H1 (cell line): ENCODE measurements at regions not wholly inside any gene's neighbourhood (a gene's known extent, or its start where the extent isn't known, plus 50 kb on each side); places are given as distances from the start of the nearest gene placed in this dataset.

ENCODE experiments used
- CTCF ChIA-PET: fragments of 300-600 bp; sonication (Branson Sonifier 250); formaldehyde crosslinking; loops from one replicate; lab custom pipeline; 2021; ENCODE audit not compliant: partially characterized antibody; lab: Charles Lee
- POLR2A ChIA-PET: fragments of 300-600 bp; sonication (Branson Sonifier 250); formaldehyde crosslinking; loops from one replicate; lab custom pipeline; 2021; ENCODE audit warnings: inconsistent platforms; ENCODE audit not compliant: partially characterized antibody; lab: Charles Lee
- DNase-seq, 2 experiments: peaks; one replicate each; pipeline versions ENCODE4 v3.0.0 to v3.0.0-alpha.2; 2010 to 2022; ENCODE audit warnings: low spot score in 2 of 2, low read depth in 1 of 2, mixed read lengths in 1 of 2
- FAIRE-seq: peaks from 2 replicates; lab custom pipeline; 2011; peaks lifted over from hg19 to GRCh38; lab: Jason Lieb, UNC
- H2AFZ ChIP-seq: 2 replicates; pipeline ENCODE4 v1.8.1; 2012; ENCODE audit warnings: low read length, inconsistent platforms
- H2AK5ac ChIP-seq: 2 replicates; pipeline ENCODE4 v1.6.1; 2013; ENCODE audit warnings: low read depth, low read length
- H2BK120ac ChIP-seq: replicated peaks from 2 replicates; pipeline ENCODE3; 2013; ENCODE audit warnings: low read depth, low read length, inconsistent platforms
- H2BK12ac ChIP-seq: 2 replicates; pipeline ENCODE4 v1.6.1; 2013; ENCODE audit warnings: low read depth, low read length
- H2BK15ac ChIP-seq: 2 replicates; pipeline ENCODE4 v1.6.1; 2013; ENCODE audit warnings: low read length
- H2BK20ac ChIP-seq: 2 replicates; pipeline ENCODE4 v1.6.1; 2013; ENCODE audit warnings: low read length
- H2BK5ac ChIP-seq: 2 replicates; pipeline ENCODE4 v1.6.1; 2013; ENCODE audit warnings: low read depth, low read length
- H3K14ac ChIP-seq: 2 replicates; pipeline ENCODE4 v1.6.1; 2013; ENCODE audit warnings: inconsistent platforms; ENCODE audit not compliant: insufficient read length
- H3K18ac ChIP-seq: 2 replicates; pipeline ENCODE4 v1.6.1; 2013; ENCODE audit warnings: low read length; ENCODE audit errors: extremely low read depth
- H3K23ac ChIP-seq: 2 replicates; pipeline ENCODE4 v1.6.1; 2013; ENCODE audit warnings: inconsistent platforms; ENCODE audit not compliant: insufficient read length
- H3K23me2 ChIP-seq: 2 replicates; pipeline ENCODE4 v1.6.1; 2013; ENCODE audit warnings: low read depth, low read length
- H3K27ac ChIP-seq: 2 replicates; pipeline ENCODE4 v1.6.1; 2011; ENCODE audit warnings: low read depth, low read length, inconsistent platforms
- H3K27me3 ChIP-seq, 4 experiments: replicated peaks in 1 of 4; 1 replicate in 1 of 4; 2 replicates in 3 of 4; pipeline versions ENCODE4 v1.6.1 to v1.8.1; 2011 to 2013; ENCODE audit warnings: low read length in 3 of 4, mild to moderate bottlenecking in 3 of 4, inconsistent platforms in 2 of 4, mixed read lengths in 2 of 4, moderate library complexity in 1 of 4; ENCODE audit not compliant: control insufficient read depth in 3 of 4, insufficient read depth in 3 of 4; ENCODE audit errors: extremely low read depth in 1 of 4
- H3K36me3 ChIP-seq, 4 experiments: 2 replicates each; pipeline versions ENCODE4 v1.6.1 to v1.8.1; 2011 to 2013; ENCODE audit warnings: mild to moderate bottlenecking in 4 of 4, low read length in 3 of 4, moderate library complexity in 2 of 4, control low read depth in 1 of 4, inconsistent platforms in 1 of 4; ENCODE audit not compliant: insufficient read depth in 4 of 4, control insufficient read depth in 2 of 4
- H3K4ac ChIP-seq: replicated peaks from 2 replicates; pipeline ENCODE3; 2013; ENCODE audit warnings: low read length, low read depth, mixed read lengths, inconsistent platforms; ENCODE audit not compliant: insufficient read length
- H3K4me1 ChIP-seq, 4 experiments: replicated peaks in 1 of 4; 1 replicate in 1 of 4; 2 replicates in 3 of 4; pipeline versions ENCODE4 v1.6.1 to v1.8.1; 2011 to 2013; ENCODE audit warnings: low read length in 3 of 4, inconsistent platforms in 2 of 4, mixed read lengths in 1 of 4; ENCODE audit not compliant: insufficient read depth in 4 of 4, control insufficient read depth in 3 of 4
- H3K4me2 ChIP-seq, 2 experiments: 2 replicates each; pipeline versions ENCODE4 v1.6.1 to v1.8.1; 2011 to 2013; ENCODE audit warnings: low read depth in 2 of 2, low read length in 2 of 2, control low read depth in 1 of 2, inconsistent platforms in 1 of 2, mild to moderate bottlenecking in 1 of 2; ENCODE audit not compliant: insufficient read depth in 1 of 2
- H3K4me3 ChIP-seq, 4 experiments: fragments of 200-600, 300-600 bp in 1 of 4; sonication (generic), shearing (Covaris generic), sonication (Bioruptor Twin) in 1 of 4; 2 replicates each; pipeline versions ENCODE4 v1.5.1 to v1.8.1; 2011 to 2016; ENCODE audit warnings: low read length in 4 of 4, low read depth in 3 of 4, control low read depth in 2 of 4, inconsistent platforms in 2 of 4, mild to moderate bottlenecking in 2 of 4, mixed read lengths in 1 of 4, moderate library complexity in 1 of 4; ENCODE audit not compliant: insufficient read depth in 2 of 4; ENCODE audit errors: extremely low read depth in 1 of 4
- H3K56ac ChIP-seq: replicated peaks from 2 replicates; pipeline ENCODE3; 2013; ENCODE audit warnings: low read depth, mild to moderate bottlenecking, mixed read lengths, low read length, inconsistent platforms; ENCODE audit not compliant: insufficient read length
- H3K79me1 ChIP-seq: 2 replicates; pipeline ENCODE4 v1.6.1; 2013; ENCODE audit warnings: low read depth, low read length, control low read depth
- H3K79me2 ChIP-seq, 2 experiments: 2 replicates each; pipeline versions ENCODE4 v1.6.1 to v1.8.1; 2012 to 2013; ENCODE audit warnings: low read length in 2 of 2, mild to moderate bottlenecking in 2 of 2, inconsistent platforms in 1 of 2; ENCODE audit not compliant: insufficient read depth in 2 of 2, control insufficient read depth in 1 of 2
- H3K9ac ChIP-seq, 4 experiments: replicated peaks in 1 of 4; 1 replicate in 1 of 4; 2 replicates in 3 of 4; pipeline versions ENCODE4 v1.6.1 to v1.8.1; 2011 to 2013; ENCODE audit warnings: low read depth in 3 of 4, low read length in 3 of 4, control low read depth in 2 of 4, mild to moderate bottlenecking in 2 of 4, moderate library complexity in 2 of 4, inconsistent platforms in 1 of 4; ENCODE audit errors: extremely low read depth in 1 of 4
- H3K9me3 ChIP-seq, 2 experiments: 2 replicates each; pipeline versions ENCODE4 v1.6.1 to v1.8.1; 2012 to 2013; ENCODE audit warnings: mild to moderate bottlenecking in 2 of 2, moderate library complexity in 2 of 2, control low read depth in 1 of 2, inconsistent platforms in 1 of 2, low read depth in 1 of 2, low read length in 1 of 2, mixed read lengths in 1 of 2; ENCODE audit not compliant: insufficient read depth in 2 of 2
- H4K20me1 ChIP-seq, 2 experiments: replicated peaks in 1 of 2; 2 replicates each; pipeline versions ENCODE3 to v1.8.1; 2011 to 2013; ENCODE audit warnings: inconsistent platforms in 2 of 2, low read length in 2 of 2, mild to moderate bottlenecking in 1 of 2; ENCODE audit not compliant: insufficient read depth in 2 of 2, control insufficient read depth in 1 of 2
- H4K5ac ChIP-seq: 2 replicates; pipeline ENCODE4 v1.6.1; 2013; ENCODE audit warnings: low read length, low read depth, mixed read lengths, inconsistent platforms; ENCODE audit not compliant: insufficient read length
- H4K8ac ChIP-seq: 2 replicates; pipeline ENCODE4 v1.8.0; 2013; ENCODE audit warnings: mild to moderate bottlenecking, moderate library complexity, low read length, inconsistent platforms; ENCODE audit not compliant: insufficient read depth; ENCODE audit errors: extremely low read depth
- H4K91ac ChIP-seq: replicated peaks from 2 replicates; pipeline ENCODE3; 2013; ENCODE audit warnings: low read length, mixed read lengths, inconsistent platforms; ENCODE audit not compliant: insufficient read length
- BRCA1 ChIP-seq: IDR thresholded peaks from 2 replicates; pipeline ENCODE4 v1.6.1; 2012; ENCODE audit warnings: low read depth, low read length, improper control_type of control experiment
- CBX8 ChIP-seq: fragments of 300-800, 300-1000 bp; sonication (generic); IDR thresholded peaks from 2 replicates; pipeline ENCODE4 v1.7.1; 2016; ENCODE audit warnings: low read depth, low read length, borderline replicate concordance
- CTBP2 ChIP-seq: IDR thresholded peaks from 2 replicates; pipeline ENCODE4 v1.7.0; 2011; ENCODE audit warnings: borderline replicate concordance, mild to moderate bottlenecking, moderate library complexity, mixed read lengths, low read length; ENCODE audit not compliant: insufficient read depth, insufficient read length
- EGR1 ChIP-seq: IDR thresholded peaks from 2 replicates; pipeline ENCODE4 v1.6.1; 2011; ENCODE audit warnings: low read depth, low read length, borderline replicate concordance
- HDAC6 ChIP-seq: IDR thresholded peaks from one replicate; pipeline ENCODE4 v1.7.1; 2012; ENCODE audit warnings: low read depth, mild to moderate bottlenecking, inconsistent platforms, low read length, moderate library complexity
- JUND ChIP-seq: IDR thresholded peaks from 2 replicates; pipeline ENCODE4 v1.6.1; 2011; ENCODE audit warnings: mild to moderate bottlenecking, improper control_type of control experiment, low read length
- KDM4A ChIP-seq: IDR thresholded peaks from one replicate; pipeline ENCODE4 v1.7.1; 2012; ENCODE audit warnings: low read depth, mild to moderate bottlenecking, moderate library complexity, low read length, inconsistent platforms; ENCODE audit not compliant: severe bottlenecking
- POLR2A ChIP-seq, 2 experiments: IDR thresholded peaks; 1 replicate in 1 of 2; 2 replicates in 1 of 2; pipeline ENCODE4 v1.6.1; 2011; ENCODE audit warnings: low read depth in 2 of 2, low read length in 2 of 2, mild to moderate bottlenecking in 2 of 2; ENCODE audit errors: control extremely low read depth in 1 of 2
- POLR2AphosphoS5 ChIP-seq: IDR thresholded peaks from 2 replicates; pipeline ENCODE4 v1.6.1; 2011; ENCODE audit warnings: low read depth, low read length
- RXRA ChIP-seq: IDR thresholded peaks from 2 replicates; pipeline ENCODE4 v1.6.1; 2011; ENCODE audit warnings: low read depth, mild to moderate bottlenecking, low read length, moderate library complexity; ENCODE audit not compliant: insufficient read depth
- SAP30 ChIP-seq: fragments of 300-600 bp; sonication (generic); IDR thresholded peaks from 2 replicates; pipeline ENCODE4 v1.7.1; 2012; ENCODE audit warnings: low read length, moderate library complexity, mild to moderate bottlenecking, inconsistent platforms; ENCODE audit not compliant: insufficient read depth, insufficient replicate concordance
- TCF12 ChIP-seq: IDR thresholded peaks from 2 replicates; pipeline ENCODE4 v1.6.1; 2011; ENCODE audit warnings: low read depth, mild to moderate bottlenecking, low read length
- WGBS, 2 experiments: shearing (Covaris generic) in 1 of 2; methylation state at CpG; one replicate each; pipeline versions ENCODE4 v1.1.6 to v1.1.7; 2013 to 2015; ENCODE audit warnings: low lambda C conversion rate in 2 of 2, mixed read lengths in 2 of 2, inconsistent platforms in 1 of 2, low coverage in 1 of 2, missing lambda C conversion rate in 1 of 2; ENCODE audit not compliant: insufficient replicate concordance in 2 of 2, insufficient coverage in 1 of 2, insufficient read length in 1 of 2; ENCODE audit errors: extremely low coverage in 1 of 2, missing lambda C conversion rate in 1 of 2; 5-methylcytosine and 5-hydroxymethylcytosine counted together
- TF ChIP-seq, protein P1 (sequence below): IDR thresholded peaks from 2 replicates; pipeline ENCODE4 v1.6.1; 2012; ENCODE audit warnings: low read length, inconsistent platforms

GRCh38 chr2:217031445-217031844 lies 171.6 kb upstream of the TNP1 start:
- H4K20me1 ChIP-seq: no peaks in the 10 kb centered on the region
- TF ChIP-seq SAP30 (no peak), CBX8 (no peak), POLR2AphosphoS5 (no peak), RXRA (no peak), POLR2A (IDR thresholded peaks at IDR 0.05; ENCODE audit: control extremely low read depth in 1 of 2, low read depth in 2 of 2, low read length in 2 of 2) (no peak), BRCA1 (no peak), CTBP2 (no peak), TCF12 (no peak), KDM4A (no peak), JUND (no peak), EGR1 (no peak), HDAC6 (no peak)
- TF ChIP-seq, protein P1, sequence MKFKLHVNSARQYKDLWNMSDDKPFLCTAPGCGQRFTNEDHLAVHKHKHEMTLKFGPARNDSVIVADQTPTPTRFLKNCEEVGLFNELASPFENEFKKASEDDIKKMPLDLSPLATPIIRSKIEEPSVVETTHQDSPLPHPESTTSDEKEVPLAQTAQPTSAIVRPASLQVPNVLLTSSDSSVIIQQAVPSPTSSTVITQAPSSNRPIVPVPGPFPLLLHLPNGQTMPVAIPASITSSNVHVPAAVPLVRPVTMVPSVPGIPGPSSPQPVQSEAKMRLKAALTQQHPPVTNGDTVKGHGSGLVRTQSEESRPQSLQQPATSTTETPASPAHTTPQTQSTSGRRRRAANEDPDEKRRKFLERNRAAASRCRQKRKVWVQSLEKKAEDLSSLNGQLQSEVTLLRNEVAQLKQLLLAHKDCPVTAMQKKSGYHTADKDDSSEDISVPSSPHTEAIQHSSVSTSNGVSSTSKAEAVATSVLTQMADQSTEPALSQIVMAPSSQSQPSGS: no peak

More at GRCh38 chr2:217031445-217031844, 171.6 kb upstream of the TNP1 start:
- 95% methylated on average over 1 of the region's 1 CpG; no CpG with 5 or more reads in 1 of the 2 experiments for WGBS, 2 experiments
- Histone ChIP-seq H3K27me3 (no peaks in the 10 kb centered on the region), H3K36me3 (no peaks in the 10 kb centered on the region), H3K79me1 (no peaks in the 10 kb centered on the region), H3K4me2 (no peak overlapping the region), H2AFZ (no peak overlapping the region), H2BK20ac (no peak overlapping the region), H3K4me3 (no peak overlapping the region), H4K8ac (no peak overlapping the region), H3K9me3 (no peaks in the 10 kb centered on the region; a peak in 1 of 4 replicates), H2BK12ac (no peak overlapping the region), H3K23ac (no peak overlapping the region), H2BK15ac (no peak overlapping the region), H3K4ac (no peak overlapping the region), H3K14ac (no peak overlapping the region), H4K5ac (no peak overlapping the region), H3K18ac (no peak overlapping the region), H3K27ac (no peak overlapping the region), H3K4me1 (no peaks in the 10 kb centered on the region), H3K9ac (no peak overlapping the region), H3K79me2 (no peaks in the 10 kb centered on the region), H2BK120ac (no peak overlapping the region), H2AK5ac (no peak overlapping the region), H3K23me2 (no peaks in the 10 kb centered on the region), H3K56ac (no peak overlapping the region), H4K91ac (no peak overlapping the region), H2BK5ac (no peak overlapping the region)
- POLR2A ChIA-PET: no interaction called here
- CTCF ChIA-PET: interaction anchor here (0.6 to 3.9 kb wide), 2 partner anchors 12 to 331 kb away, joined by 3 to 14 read pairs; no protein-coding TSS in a partner anchor
- DNase-seq: no peak
- no peak for FAIRE-seq
